A549 (cell line): ENCODE measurements at regions not wholly inside any gene's neighbourhood (a gene's known extent, or its start where the extent isn't known, plus 50 kb on each side); places are given as distances from the start of the nearest gene placed in this dataset.

Source experiments
- ATAC-seq, 2 experiments: fragments of 200-7000 bp in 1 of 2; fragments of >200 bp in 1 of 2; cut with Nextera tagmentation in 1 of 2; cut with Tn5 transposase in 1 of 2; 3 replicates each; pipeline versions ENCODE4 v1.8.0 to v1.9.1; 2018 to 2020; ENCODE audit warnings: mild to moderate bottlenecking in 1 of 2, moderate library complexity in 1 of 2
- CTCF ChIA-PET: fragments of 300-600 bp; sonication (Branson Sonifier 250); formaldehyde crosslinking; extraction: SDS; loops from one replicate; lab custom pipeline; 2021; ENCODE audit warnings: antibody characterized with exemption, inconsistent platforms; lab: Yijun Ruan, JAX
- POLR2A ChIA-PET: fragments of 350-600 bp; formaldehyde crosslinking; extraction: SDS; loops from one replicate; lab custom pipeline; 2021; ENCODE audit warnings: antibody characterized with exemption, inconsistent platforms; lab: Yijun Ruan, JAX
- DNase-seq, 2 experiments: peaks; one replicate each; pipeline versions ENCODE4 v3.0.0 to v3.0.0-alpha.2; 2011 to 2016; ENCODE audit warnings: low read depth in 1 of 2, low spot score in 1 of 2
- FAIRE-seq: peaks from 2 replicates; lab custom pipeline; 2011; peaks lifted over from hg19 to GRCh38; lab: Jason Lieb, UNC
- H3K27ac ChIP-seq, 2 experiments: fragments of >200 bp; sonication (Bioruptor Twin); formaldehyde crosslinking; 3 replicates each; pipeline ENCODE4 v1.5.1; 2016 to 2017
- H3K4me1 ChIP-seq: fragments of >200 bp; sonication (Bioruptor Twin); formaldehyde crosslinking; 3 replicates; pipeline ENCODE4 v1.6.1; 2016
- H3K4me2 ChIP-seq: fragments of >200 bp; sonication (Bioruptor Twin); formaldehyde crosslinking; 3 replicates; pipeline ENCODE4 v1.6.1; 2016
- H3K4me3 ChIP-seq: fragments of >200 bp; sonication (Bioruptor Twin); formaldehyde crosslinking; 3 replicates; pipeline ENCODE4 v1.5.1; 2016
- H3K9me3 ChIP-seq: fragments of >200 bp; sonication (Bioruptor Twin); formaldehyde crosslinking; 3 replicates; pipeline ENCODE4 v1.6.1; 2016
- BHLHE40 ChIP-seq: IDR thresholded peaks from 2 replicates; pipeline ENCODE4 v1.6.1; 2012; ENCODE audit warnings: low read depth, low read length, inconsistent platforms
- CBX8 ChIP-seq: fragments of 200-600 bp; sonication (generic); IDR thresholded peaks from 2 replicates; pipeline ENCODE4 v1.6.1; 2016
- EHF ChIP-seq: fragments of 250-450 bp; sonication (Bioruptor Pico); IDR thresholded peaks from 2 replicates; pipeline ENCODE4 v1.5.0; 2020; ENCODE audit warnings: mild to moderate bottlenecking
- EP300 ChIP-seq, 2 experiments: fragments of >200 bp; sonication (Bioruptor Twin); formaldehyde crosslinking; IDR thresholded peaks; 2 replicates in 1 of 2; 3 replicates in 1 of 2; pipeline ENCODE4 v1.6.1; 2016 to 2017
- ESRRA ChIP-seq: fragments of 150-350 bp; IDR thresholded peaks from 2 replicates; pipeline ENCODE4 v1.6.1; 2014; ENCODE audit warnings: mild to moderate bottlenecking, low read length, borderline replicate concordance
- FOSB ChIP-seq: fragments of 250-450 bp; sonication (Bioruptor Pico); IDR thresholded peaks from 2 replicates; pipeline ENCODE4 v1.5.0; 2020; ENCODE audit warnings: mild to moderate bottlenecking, moderate library complexity
- KDM5A ChIP-seq: fragments of 200-600 bp; sonication (generic); IDR thresholded peaks from 2 replicates; pipeline ENCODE4 v1.6.1; 2016; ENCODE audit warnings: antibody characterized with exemption, mild to moderate bottlenecking
- NPAS2 ChIP-seq: fragments of 250-450 bp; sonication (Bioruptor Pico); IDR thresholded peaks from 2 replicates; pipeline ENCODE4 v1.8.0; 2022; ENCODE audit warnings: mild to moderate bottlenecking, moderate library complexity, borderline replicate concordance
- RAD21 ChIP-seq, 2 experiments: fragments of >200 bp in 1 of 2; sonication (Bioruptor Twin) in 1 of 2; formaldehyde crosslinking in 1 of 2; IDR thresholded peaks in 1 of 2; conservative IDR thresholded peaks in 1 of 2; 2 replicates in 1 of 2; 3 replicates in 1 of 2; pipeline ENCODE4 v1.6.1; 2012 to 2018; ENCODE audit warnings: inconsistent platforms in 1 of 2
- ZC3H11A ChIP-seq: fragments of 450-650 bp; IDR thresholded peaks from 2 replicates; pipeline ENCODE4 v1.6.1; 2014; ENCODE audit warnings: antibody characterized with exemption, mild to moderate bottlenecking
- ZNF302 ChIP-seq: fragments of 250-450 bp; sonication (Bioruptor Pico); IDR thresholded peaks from 2 replicates; pipeline ENCODE4 v1.9.0; 2021; ENCODE audit warnings: inconsistent platforms, mild to moderate bottlenecking, moderate library complexity
- ZSCAN20 ChIP-seq: fragments of 250-450 bp; sonication (Bioruptor Pico); IDR thresholded peaks from 2 replicates; pipeline ENCODE4 v1.8.0; 2022; ENCODE audit warnings: mild to moderate bottlenecking, moderate library complexity
- WGBS: methylation state at CpG from one replicate; pipeline ENCODE4 v1.1.6; 2017; ENCODE audit errors: missing lambda C conversion rate; 5-methylcytosine and 5-hydroxymethylcytosine counted together
- TF ChIP-seq, protein P1 (sequence below): fragments of 250-450 bp; sonication (Bioruptor Pico); IDR thresholded peaks from 2 replicates; pipeline ENCODE4 v1.5.0; 2021; ENCODE audit warnings: mild to moderate bottlenecking, moderate library complexity, borderline replicate concordance
- TF ChIP-seq, protein P2 (sequence below): fragments of >200 bp; sonication (Bioruptor Twin); formaldehyde crosslinking; IDR thresholded peaks from 3 replicates; pipeline ENCODE4 v1.6.1; 2016
- TF ChIP-seq, protein P3 (sequence below): fragments of >200 bp; sonication (Bioruptor Twin); formaldehyde crosslinking; IDR thresholded peaks from 2 replicates; pipeline ENCODE4 v1.6.1; 2016
- TF ChIP-seq, protein P4 (sequence below): IDR thresholded peaks from 2 replicates; pipeline ENCODE4 v1.6.1; 2012
- TF ChIP-seq, protein P5 (sequence below): fragments of 200-600 bp; sonication (generic); IDR thresholded peaks from 2 replicates; pipeline ENCODE4 v1.6.1; 2016; ENCODE audit warnings: antibody characterized with exemption, mild to moderate bottlenecking, moderate library complexity
- TF ChIP-seq, protein P6 (sequence below): fragments of 150-350 bp; IDR thresholded peaks from 2 replicates; pipeline ENCODE4 v1.6.1; 2014; ENCODE audit warnings: low read depth, mild to moderate bottlenecking, low read length
- TF ChIP-seq, protein P7 (sequence below): IDR thresholded peaks from 2 replicates; pipeline ENCODE4 v1.6.1; 2012; ENCODE audit warnings: low read depth, borderline replicate concordance

DNA sequence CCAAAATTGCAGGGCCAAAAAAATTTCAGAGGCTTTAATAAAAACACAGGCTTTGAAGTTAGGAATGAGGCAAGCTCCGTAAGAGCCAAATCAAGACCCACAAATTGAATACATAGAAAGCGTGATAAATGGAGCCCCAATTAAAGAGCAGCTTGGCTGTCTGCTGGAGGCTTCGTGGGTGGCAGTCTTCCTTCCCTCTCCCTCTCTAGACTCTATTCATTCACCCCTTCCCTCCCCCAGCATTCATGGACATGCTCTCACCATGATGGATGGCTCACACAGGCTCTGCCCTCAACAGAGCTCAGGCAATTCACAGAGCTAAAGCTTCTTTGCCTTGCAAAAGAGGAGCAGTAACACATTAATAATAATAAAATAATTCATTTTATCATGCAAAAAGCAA is 214.1 kb downstream of the HERPUD2 start:
- Histone ChIP-seq H3K4me2 (no peak overlapping the region), H3K9me3 (0 out of 3 replicates have a peak, but pooled peaks cover 3% of the 10 kb centered on the region), H3K4me1 (no peaks in the 10 kb centered on the region), H3K27ac (no peak overlapping the region), H3K4me3 (no peak overlapping the region)
- ATAC-seq (no peak), DNase-seq (no peak), FAIRE-seq (no peak)
- ChIA-PET POLR2A (no interaction called here), CTCF (interaction anchor here (0.9 to 1.9 kb wide), 2 partner anchors 21 to 39 kb away, joined by 3 to 5 read pairs; no protein-coding TSS in a partner anchor)
- no peak for TF ChIP-seq EP300 (IDR thresholded peaks at IDR 0.05)
- TF ChIP-seq KDM5A = no peak
- TF ChIP-seq, protein P1, sequence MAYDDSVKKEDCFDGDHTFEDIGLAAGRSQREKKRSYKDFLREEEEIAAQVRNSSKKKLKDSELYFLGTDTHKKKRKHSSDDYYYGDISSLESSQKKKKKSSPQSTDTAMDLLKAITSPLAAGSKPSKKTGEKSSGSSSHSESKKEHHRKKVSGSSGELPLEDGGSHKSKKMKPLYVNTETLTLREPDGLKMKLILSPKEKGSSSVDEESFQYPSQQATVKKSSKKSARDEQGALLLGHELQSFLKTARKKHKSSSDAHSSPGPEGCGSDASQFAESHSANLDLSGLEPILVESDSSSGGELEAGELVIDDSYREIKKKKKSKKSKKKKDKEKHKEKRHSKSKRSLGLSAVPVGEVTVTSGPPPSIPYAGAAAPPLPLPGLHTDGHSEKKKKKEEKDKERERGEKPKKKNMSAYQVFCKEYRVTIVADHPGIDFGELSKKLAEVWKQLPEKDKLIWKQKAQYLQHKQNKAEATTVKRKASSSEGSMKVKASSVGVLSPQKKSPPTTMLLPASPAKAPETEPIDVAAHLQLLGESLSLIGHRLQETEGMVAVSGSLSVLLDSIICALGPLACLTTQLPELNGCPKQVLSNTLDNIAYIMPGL (CRISPR knock-in tag) = no peak
- no peak for TF ChIP-seq ZNF302 (CRISPR knock-in tag)
- TF ChIP-seq, protein P2, sequence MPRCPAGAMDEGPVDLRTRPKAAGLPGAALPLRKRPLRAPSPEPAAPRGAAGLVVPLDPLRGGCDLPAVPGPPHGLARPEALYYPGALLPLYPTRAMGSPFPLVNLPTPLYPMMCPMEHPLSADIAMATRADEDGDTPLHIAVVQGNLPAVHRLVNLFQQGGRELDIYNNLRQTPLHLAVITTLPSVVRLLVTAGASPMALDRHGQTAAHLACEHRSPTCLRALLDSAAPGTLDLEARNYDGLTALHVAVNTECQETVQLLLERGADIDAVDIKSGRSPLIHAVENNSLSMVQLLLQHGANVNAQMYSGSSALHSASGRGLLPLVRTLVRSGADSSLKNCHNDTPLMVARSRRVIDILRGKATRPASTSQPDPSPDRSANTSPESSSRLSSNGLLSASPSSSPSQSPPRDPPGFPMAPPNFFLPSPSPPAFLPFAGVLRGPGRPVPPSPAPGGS = no peak
- TF ChIP-seq ESRRA = no peak
- TF ChIP-seq, protein P3, sequence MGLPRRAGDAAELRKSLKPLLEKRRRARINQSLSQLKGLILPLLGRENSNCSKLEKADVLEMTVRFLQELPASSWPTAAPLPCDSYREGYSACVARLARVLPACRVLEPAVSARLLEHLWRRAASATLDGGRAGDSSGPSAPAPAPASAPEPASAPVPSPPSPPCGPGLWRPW = no peak
- TF ChIP-seq NPAS2 (CRISPR knock-in tag) = no peak
- no peak for TF ChIP-seq BHLHE40
- no peak for TF ChIP-seq ZSCAN20
- TF ChIP-seq RAD21 (conservative IDR thresholded peaks at IDR 0.05 in 1 of 2, IDR thresholded peaks at IDR 0.05 in 1 of 2) = no peak
- TF ChIP-seq ZC3H11A = no peak
- TF ChIP-seq EHF (CRISPR knock-in tag) = no peak
- TF ChIP-seq, protein P4, sequence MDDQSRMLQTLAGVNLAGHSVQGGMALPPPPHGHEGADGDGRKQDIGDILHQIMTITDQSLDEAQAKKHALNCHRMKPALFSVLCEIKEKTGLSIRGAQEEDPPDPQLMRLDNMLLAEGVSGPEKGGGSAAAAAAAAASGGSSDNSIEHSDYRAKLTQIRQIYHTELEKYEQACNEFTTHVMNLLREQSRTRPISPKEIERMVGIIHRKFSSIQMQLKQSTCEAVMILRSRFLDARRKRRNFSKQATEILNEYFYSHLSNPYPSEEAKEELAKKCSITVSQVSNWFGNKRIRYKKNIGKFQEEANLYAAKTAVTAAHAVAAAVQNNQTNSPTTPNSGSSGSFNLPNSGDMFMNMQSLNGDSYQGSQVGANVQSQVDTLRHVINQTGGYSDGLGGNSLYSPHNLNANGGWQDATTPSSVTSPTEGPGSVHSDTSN = no peak
- TF ChIP-seq, protein P5, sequence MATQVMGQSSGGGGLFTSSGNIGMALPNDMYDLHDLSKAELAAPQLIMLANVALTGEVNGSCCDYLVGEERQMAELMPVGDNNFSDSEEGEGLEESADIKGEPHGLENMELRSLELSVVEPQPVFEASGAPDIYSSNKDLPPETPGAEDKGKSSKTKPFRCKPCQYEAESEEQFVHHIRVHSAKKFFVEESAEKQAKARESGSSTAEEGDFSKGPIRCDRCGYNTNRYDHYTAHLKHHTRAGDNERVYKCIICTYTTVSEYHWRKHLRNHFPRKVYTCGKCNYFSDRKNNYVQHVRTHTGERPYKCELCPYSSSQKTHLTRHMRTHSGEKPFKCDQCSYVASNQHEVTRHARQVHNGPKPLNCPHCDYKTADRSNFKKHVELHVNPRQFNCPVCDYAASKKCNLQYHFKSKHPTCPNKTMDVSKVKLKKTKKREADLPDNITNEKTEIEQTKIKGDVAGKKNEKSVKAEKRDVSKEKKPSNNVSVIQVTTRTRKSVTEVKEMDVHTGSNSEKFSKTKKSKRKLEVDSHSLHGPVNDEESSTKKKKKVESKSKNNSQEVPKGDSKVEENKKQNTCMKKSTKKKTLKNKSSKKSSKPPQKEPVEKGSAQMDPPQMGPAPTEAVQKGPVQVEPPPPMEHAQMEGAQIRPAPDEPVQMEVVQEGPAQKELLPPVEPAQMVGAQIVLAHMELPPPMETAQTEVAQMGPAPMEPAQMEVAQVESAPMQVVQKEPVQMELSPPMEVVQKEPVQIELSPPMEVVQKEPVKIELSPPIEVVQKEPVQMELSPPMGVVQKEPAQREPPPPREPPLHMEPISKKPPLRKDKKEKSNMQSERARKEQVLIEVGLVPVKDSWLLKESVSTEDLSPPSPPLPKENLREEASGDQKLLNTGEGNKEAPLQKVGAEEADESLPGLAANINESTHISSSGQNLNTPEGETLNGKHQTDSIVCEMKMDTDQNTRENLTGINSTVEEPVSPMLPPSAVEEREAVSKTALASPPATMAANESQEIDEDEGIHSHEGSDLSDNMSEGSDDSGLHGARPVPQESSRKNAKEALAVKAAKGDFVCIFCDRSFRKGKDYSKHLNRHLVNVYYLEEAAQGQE = no peak
- TF ChIP-seq, protein P6, sequence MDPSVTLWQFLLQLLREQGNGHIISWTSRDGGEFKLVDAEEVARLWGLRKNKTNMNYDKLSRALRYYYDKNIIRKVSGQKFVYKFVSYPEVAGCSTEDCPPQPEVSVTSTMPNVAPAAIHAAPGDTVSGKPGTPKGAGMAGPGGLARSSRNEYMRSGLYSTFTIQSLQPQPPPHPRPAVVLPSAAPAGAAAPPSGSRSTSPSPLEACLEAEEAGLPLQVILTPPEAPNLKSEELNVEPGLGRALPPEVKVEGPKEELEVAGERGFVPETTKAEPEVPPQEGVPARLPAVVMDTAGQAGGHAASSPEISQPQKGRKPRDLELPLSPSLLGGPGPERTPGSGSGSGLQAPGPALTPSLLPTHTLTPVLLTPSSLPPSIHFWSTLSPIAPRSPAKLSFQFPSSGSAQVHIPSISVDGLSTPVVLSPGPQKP = no peak
- no peak for TF ChIP-seq CBX8
- TF ChIP-seq FOSB (CRISPR knock-in tag) = no peak
- TF ChIP-seq, protein P7, sequence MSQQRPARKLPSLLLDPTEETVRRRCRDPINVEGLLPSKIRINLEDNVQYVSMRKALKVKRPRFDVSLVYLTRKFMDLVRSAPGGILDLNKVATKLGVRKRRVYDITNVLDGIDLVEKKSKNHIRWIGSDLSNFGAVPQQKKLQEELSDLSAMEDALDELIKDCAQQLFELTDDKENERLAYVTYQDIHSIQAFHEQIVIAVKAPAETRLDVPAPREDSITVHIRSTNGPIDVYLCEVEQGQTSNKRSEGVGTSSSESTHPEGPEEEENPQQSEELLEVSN = no peak
- 35% methylated on average over 3 of the region's 3 CpGs for WGBS
